ENCODE measurements at regions not wholly inside any gene's neighbourhood (a gene's known extent, or its start where the extent isn't known, plus 50 kb on each side); places are given as distances from the start of the nearest gene placed in this dataset.

DNA sequence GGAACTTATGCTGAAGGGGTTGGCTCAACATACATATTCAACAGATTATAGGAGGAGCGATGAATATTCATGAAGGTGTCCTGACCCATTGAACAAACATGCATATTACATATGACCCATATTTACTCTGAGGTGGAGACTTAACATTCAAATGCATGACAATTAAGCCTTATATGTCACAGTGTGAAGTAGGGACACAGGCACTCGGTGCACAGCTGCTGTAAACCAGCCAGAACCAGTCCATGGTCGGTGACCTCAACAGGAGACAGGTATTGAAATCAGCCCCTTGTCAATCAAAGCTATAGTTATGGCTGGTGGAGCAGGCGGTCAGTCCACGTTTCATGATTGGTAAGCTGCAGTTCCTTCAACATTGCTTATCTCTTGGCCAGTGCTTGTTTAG is 347.3 kb downstream of the THBS2 start:
- no peak overlapping the region for H3K27ac Mint-ChIP-seq
- peaks cover 16% of the 10 kb centered on the region for H3K4me1 Mint-ChIP-seq
- no peak overlapping the region for H3K4me3 Mint-ChIP-seq
- no peak for DNase-seq
- H3K9me3 ChIP-seq (ENCODE audit: control insufficient read depth, low read length, poor library complexity, severe bottlenecking), result no peaks in the 10 kb centered on the region
- H3K36me3 Mint-ChIP-seq (ENCODE audit: low read depth), result no peaks in the 10 kb centered on the region
- peaks cover 12% of the 10 kb centered on the region for H3K27me3 Mint-ChIP-seq
- ATAC-seq, result no peak

DNA sequence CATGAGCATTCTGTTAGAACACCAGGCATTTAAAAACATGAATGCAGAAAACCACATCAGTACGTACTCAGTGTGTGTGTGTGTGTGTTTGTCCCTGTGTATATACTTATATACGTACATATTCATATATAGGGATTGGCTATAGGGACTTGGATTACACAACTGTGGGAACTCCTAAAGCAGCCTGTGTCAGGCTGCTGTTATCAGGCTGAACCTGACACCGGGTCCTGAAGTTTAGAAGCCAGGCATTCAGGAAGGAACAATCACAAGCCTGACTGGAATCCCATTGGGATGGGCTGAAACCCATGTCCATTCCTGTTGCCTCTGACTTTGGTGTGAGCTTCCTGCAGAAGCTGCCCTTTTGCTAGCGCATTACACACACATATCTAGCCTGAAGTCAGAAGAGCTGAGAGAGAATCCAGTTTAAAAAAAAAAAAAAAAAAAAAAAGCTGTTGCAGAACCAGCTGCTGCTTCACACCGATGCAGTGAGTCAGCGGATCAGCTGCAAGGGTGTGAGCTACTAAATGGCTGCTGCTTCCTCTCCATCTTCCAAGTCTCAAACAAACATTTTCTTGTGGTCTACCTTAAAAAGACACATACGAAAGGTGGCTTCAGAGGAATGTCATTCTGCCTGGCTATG is 348.1 kb downstream of the THBS2 start:
- Mint-ChIP-seq H3K27ac (no peak overlapping the region), H3K27me3 (peaks cover 14% of the 10 kb centered on the region), H3K36me3 (ENCODE audit: low read depth) (no peaks in the 10 kb centered on the region), H3K4me3 (no peak overlapping the region), H3K4me1 (peaks cover 16% of the 10 kb centered on the region)
- ATAC-seq (peak; percentile 38), DNase-seq (no peak)
- no peaks in the 10 kb centered on the region for H3K9me3 ChIP-seq (ENCODE audit: control insufficient read depth, low read length, poor library complexity, severe bottlenecking)

DNA sequence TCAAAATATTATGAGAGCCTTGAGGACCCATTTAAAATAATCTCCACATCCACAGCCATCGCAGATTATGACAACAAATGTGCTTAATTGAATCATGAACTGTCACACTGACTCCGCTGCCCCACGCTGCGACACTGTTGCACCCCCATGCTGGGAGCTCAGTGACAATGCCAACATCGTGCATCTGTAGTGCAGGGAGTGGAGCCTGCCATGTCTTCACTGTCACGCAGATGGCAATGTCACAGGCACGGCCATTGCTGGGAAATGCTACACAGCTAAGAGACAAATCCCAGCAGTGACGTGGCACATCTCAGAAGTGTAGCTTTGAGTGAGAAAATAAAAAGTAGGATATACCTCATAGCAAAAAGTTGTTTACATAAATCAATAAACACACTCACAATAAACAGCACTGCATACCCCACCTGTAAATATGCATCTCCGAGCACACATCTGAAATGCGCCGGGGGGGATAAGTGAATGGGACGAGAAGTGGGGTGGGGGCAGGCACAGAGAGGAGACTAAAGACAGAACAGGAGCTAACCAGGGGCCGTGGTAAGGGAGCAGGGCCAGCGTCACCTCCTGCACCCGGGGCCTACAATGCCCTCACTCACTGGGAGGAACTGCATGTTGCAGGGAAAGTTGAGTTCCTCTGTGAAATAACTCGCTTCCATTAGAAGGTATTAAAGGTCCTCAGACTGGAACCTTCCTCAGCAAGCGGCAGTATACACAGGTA is 349.9 kb downstream of the THBS2 start:
- ATAC-seq, result no peak

DNA sequence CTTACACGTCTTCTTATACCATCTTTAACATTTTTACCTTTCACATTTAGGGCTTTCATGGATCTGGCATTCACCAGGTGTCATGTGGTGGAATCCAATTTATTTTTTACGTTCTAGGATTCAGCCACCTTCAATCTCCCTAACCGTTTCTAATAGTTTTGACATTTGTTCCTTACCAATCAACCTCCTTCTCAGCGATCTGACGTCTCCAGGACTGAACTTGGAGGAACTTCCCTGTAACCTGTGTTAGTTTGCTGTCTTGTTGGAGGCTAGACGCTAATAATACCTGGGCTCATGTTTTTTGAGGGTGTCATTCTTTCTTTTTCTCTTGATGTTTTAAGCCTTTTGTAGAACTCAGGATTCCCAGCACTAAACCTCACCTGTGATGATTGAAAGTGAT is 351.6 kb downstream of the THBS2 start:
- Mint-ChIP-seq H3K4me1 (peaks cover 19% of the 10 kb centered on the region), H3K27me3 (peaks cover 33% of the 10 kb centered on the region), H3K36me3 (ENCODE audit: low read depth) (peaks cover 7% of the 10 kb centered on the region), H3K4me3 (no peak overlapping the region), H3K27ac (no peak overlapping the region)
- DNase-seq (no peak), ATAC-seq (no peak)
- H3K9me3 ChIP-seq (ENCODE audit: control insufficient read depth, low read length, poor library complexity, severe bottlenecking), result no peaks in the 10 kb centered on the region

More for the DNA sequence above, 349.9 kb downstream of the THBS2 start:
- peaks cover 5% of the 10 kb centered on the region for H3K36me3 Mint-ChIP-seq (ENCODE audit: low read depth)
- H3K27ac Mint-ChIP-seq, result no peak overlapping the region
- H3K9me3 ChIP-seq (ENCODE audit: control insufficient read depth, low read length, poor library complexity, severe bottlenecking), result no peaks in the 10 kb centered on the region
- no peak for DNase-seq
- H3K4me1 Mint-ChIP-seq, result peaks cover 16% of the 10 kb centered on the region
- peaks cover 29% of the 10 kb centered on the region for H3K27me3 Mint-ChIP-seq
- no peak overlapping the region for H3K4me3 Mint-ChIP-seq

DNA sequence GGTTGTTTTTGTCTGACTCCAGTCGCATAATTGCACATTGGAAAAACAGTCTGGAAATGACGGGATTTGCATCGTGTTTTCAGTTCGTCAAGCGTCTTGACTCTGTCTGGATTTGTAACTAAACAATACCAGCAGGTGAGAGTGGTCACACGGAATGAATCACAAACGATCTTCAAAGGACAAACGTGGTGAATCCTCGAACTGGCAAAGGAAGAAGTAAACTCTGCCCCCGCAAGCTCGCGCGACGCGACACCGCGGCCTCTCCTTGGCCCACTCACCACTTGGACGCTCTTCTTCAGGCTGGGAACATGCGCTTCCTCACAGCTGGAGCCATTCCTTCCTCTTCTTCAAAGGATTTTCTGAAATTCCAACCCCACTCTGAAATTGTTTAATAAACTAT is 352.6 kb downstream of the THBS2 start:
- Mint-ChIP-seq H3K27ac (no peak overlapping the region), H3K4me1 (peaks cover 17% of the 10 kb centered on the region), H3K36me3 (ENCODE audit: low read depth) (peaks cover 7% of the 10 kb centered on the region), H3K27me3 (peaks cover 33% of the 10 kb centered on the region), H3K4me3 (no peak overlapping the region)
- ATAC-seq (no peak), DNase-seq (no peak)
- H3K9me3 ChIP-seq (ENCODE audit: control insufficient read depth, low read length, poor library complexity, severe bottlenecking), result no peaks in the 10 kb centered on the region

DNA sequence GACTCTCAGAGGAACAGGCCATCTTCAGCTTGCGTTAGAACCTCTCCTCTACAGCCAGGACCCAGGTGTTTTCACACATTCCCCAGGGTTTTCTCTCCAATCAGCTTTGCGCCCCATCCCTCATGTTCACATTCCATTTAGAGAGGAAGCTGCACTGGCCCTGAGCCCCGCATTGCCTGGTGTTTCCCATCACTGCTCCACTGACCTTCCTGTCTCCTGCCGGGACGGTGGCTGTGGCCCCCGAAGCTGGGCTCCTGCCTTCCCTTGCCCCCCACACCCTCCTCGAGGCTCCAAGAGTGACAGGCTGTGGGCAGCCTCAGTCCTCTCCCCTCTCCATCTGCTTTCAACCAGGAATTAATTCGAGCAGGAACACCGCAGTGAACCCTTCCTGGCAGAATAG is 357.3 kb downstream of the THBS2 start:
- ATAC-seq (no peak), DNase-seq (no peak)
- Mint-ChIP-seq H3K27me3 (peaks cover 20% of the 10 kb centered on the region), H3K4me1 (peaks cover 23% of the 10 kb centered on the region), H3K27ac (peak overlapping the region; percentile 90), H3K4me3 (no peak overlapping the region), H3K36me3 (ENCODE audit: low read depth) (peaks cover 7% of the 10 kb centered on the region)
- no peaks in the 10 kb centered on the region for H3K9me3 ChIP-seq (ENCODE audit: control insufficient read depth, low read length, poor library complexity, severe bottlenecking)

DNA sequence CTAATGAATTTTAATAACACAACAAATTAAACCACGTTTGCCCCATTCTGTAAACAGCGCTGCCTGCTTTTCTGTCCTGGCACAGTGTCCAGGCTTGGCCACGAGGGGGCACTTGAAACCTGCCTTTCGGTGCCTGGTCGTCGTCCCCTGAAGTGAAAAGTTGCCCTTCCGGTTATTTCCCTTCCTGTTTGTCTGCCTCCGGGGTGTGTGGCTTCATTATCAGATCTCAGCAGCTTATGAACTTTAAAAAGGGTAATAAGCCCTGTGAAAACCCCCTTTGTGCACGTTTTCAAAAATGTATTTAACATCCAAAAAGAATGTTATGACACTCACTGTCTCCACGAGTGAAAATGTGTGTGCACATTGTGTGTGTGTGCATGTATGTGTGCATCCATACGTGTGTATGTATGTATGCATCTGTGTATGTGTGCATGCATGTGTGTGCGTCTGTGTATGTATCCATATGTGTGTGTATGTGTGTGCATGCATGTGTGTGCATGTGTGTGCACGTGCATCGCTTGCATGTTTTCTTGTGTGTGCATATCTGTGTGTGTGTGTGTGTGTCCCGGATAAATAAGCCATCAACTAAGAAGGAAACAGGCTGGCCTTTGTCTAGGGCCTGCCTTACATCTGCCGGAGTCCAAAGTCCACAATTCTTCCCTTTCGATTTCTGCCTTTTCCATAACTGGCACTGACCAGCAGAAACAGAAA is 358.4 kb downstream of the THBS2 start:
- Mint-ChIP-seq H3K4me3 (peak overlapping the region; percentile 84), H3K4me1 (peaks cover 23% of the 10 kb centered on the region), H3K27me3 (peaks cover 18% of the 10 kb centered on the region), H3K36me3 (ENCODE audit: low read depth) (peaks cover 7% of the 10 kb centered on the region), H3K27ac (peak overlapping the region; percentile 68)
- ATAC-seq, result peak; percentile 97
- H3K9me3 ChIP-seq (ENCODE audit: control insufficient read depth, low read length, poor library complexity, severe bottlenecking), result no peaks in the 10 kb centered on the region
- DNase-seq, result peak; percentile 32 to 66 (median 52)

DNA sequence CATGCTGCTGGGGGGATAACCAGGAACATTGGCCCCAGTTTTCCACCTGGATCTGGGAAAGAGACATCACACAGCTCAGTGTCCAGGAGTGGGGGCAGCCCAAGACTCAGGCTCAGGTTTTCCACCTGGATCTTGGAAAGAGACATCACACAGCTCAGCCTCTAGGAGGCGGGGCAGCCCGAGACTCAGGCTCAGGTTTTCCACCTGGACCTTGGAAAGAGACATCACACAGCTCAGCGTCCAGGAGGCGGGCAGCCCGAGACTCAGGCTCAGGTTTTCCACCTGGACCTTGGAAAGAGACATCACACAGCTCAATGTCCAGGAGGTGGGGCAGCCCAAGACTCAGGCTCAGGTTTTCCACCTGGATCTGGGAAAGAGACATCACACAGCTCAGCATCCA is 361.6 kb downstream of the THBS2 start:
- no peak overlapping the region for H3K27ac Mint-ChIP-seq
- H3K9me3 ChIP-seq (ENCODE audit: control insufficient read depth, low read length, poor library complexity, severe bottlenecking), result no peaks in the 10 kb centered on the region
- ATAC-seq (no peak), DNase-seq (no peak)
- H3K4me1 Mint-ChIP-seq, result peaks cover 14% of the 10 kb centered on the region
- no peaks in the 10 kb centered on the region for H3K27me3 Mint-ChIP-seq
- no peak overlapping the region for H3K4me3 Mint-ChIP-seq
- no peaks in the 10 kb centered on the region for H3K36me3 Mint-ChIP-seq (ENCODE audit: low read depth)

DNA sequence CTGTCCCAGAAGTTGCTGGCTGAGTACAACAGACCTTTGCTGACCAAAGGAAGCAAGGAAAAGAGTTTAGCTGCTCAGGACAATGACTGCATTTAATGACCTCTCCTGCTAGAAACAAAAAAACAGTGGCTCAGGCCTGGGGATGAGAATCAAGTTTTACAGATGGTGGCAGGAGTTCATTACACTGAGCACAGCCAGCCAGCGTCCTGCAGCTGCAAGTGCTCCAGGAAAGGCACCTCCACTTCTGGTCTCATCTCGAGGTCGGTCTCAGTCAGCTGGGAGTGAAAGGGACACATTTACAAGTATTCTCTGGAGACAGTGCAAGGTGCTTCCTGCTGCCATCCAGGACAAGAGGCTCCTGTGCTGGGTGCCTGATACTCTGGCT is 362.7 kb downstream of the THBS2 start:
- Mint-ChIP-seq H3K27me3 (no peaks in the 10 kb centered on the region), H3K27ac (no peak overlapping the region), H3K36me3 (ENCODE audit: low read depth) (no peaks in the 10 kb centered on the region), H3K4me3 (no peak overlapping the region), H3K4me1 (peaks cover 12% of the 10 kb centered on the region)
- ATAC-seq, result no peak
- no peaks in the 10 kb centered on the region for H3K9me3 ChIP-seq (ENCODE audit: control insufficient read depth, low read length, poor library complexity, severe bottlenecking)
- no peak for DNase-seq

DNA sequence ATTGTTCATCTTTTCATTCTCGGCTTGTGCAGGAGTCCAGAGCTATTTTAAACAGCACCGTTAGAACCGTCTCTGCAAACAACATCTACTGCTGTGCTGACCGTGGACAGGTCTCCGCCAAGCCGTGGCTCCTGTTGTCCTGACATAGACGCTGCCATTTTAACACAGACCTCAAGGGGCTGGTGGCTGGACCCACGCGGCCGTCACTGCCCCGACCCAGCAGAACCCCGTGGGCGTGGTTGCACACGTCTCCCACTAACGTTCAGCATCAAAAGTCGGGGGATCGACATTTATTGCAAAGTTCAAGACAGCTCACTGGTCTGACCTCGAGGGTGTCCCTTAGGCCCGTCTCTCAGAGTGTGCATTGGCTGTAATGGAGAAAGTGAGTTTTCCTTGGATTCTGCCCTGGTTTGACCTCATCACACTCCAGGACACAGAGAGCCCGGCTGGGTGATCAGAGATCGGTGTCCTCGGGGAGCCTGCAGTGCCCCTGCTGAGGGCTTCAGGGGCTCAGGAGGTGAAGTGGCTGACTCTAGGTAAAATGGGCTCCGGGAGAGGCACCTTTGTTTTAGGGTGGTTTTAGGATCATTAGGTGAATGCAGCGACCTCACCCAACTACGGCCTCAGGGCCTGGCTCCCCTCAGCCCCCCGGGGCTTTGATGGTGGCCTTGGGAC is 363.2 kb downstream of the THBS2 start:
- no peak for ATAC-seq
- peaks cover 6% of the 10 kb centered on the region for H3K4me1 Mint-ChIP-seq
- H3K36me3 Mint-ChIP-seq (ENCODE audit: low read depth), result no peaks in the 10 kb centered on the region
- H3K27ac Mint-ChIP-seq, result no peak overlapping the region
- H3K9me3 ChIP-seq (ENCODE audit: control insufficient read depth, low read length, poor library complexity, severe bottlenecking), result no peaks in the 10 kb centered on the region
- no peak overlapping the region for H3K4me3 Mint-ChIP-seq
- no peak for DNase-seq
- H3K27me3 Mint-ChIP-seq, result no peaks in the 10 kb centered on the region

DNA sequence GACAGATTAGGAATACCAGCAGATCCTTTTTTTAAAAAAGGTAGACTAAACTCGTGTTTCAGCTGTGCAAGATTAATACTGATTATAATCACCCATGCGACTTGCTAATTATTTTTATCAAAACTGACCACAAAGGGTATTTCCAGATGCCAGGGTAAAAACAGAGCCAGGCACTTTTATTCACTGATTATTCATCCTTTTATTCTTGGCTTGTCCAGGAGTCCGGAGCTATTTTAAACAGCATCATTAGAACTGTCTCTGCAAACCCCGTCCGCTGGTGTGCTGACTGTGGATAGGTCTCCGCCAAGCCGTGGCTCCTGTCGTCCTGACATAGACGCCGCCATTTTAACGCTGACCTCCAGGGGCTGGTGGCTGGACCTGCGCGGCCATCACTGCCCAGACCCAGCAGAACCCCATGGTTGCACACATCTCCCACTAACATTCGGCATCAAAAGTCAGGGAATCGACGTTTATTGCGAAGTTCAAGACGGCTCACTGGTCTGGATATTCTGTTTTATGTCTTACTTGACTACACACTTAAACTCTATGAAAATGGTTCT is 364.8 kb downstream of the THBS2 start:
- ATAC-seq (no peak), DNase-seq (no peak)
- Mint-ChIP-seq H3K4me1 (peaks cover 7% of the 10 kb centered on the region), H3K4me3 (no peak overlapping the region), H3K27ac (peak overlapping the region; percentile 47), H3K36me3 (ENCODE audit: low read depth) (no peaks in the 10 kb centered on the region), H3K27me3 (no peaks in the 10 kb centered on the region)
- H3K9me3 ChIP-seq (ENCODE audit: control insufficient read depth, low read length, poor library complexity, severe bottlenecking), result no peaks in the 10 kb centered on the region

DNA sequence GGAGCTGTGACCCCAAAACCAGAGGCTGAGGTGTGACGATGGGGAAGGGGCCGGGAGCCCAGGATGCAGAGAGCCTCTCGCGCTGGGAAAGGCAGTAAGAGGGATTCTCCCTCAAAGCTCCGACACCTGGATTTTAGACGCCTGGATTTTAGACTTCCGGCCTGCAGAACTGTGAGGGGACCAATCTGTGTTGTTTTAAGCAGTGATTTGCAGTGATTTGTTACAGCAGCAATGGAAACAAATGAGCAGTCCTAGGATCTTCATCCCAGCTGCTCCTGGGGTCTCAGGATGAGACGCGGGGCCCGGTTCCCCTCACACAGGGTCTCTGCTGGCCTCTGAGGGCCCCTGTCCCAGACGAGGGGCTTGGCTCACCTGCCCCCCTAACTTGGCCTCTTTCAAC is 365.5 kb downstream of the THBS2 start:
- Mint-ChIP-seq H3K4me1 (peaks cover 9% of the 10 kb centered on the region), H3K36me3 (ENCODE audit: low read depth) (no peaks in the 10 kb centered on the region), H3K27ac (no peak overlapping the region), H3K4me3 (no peak overlapping the region), H3K27me3 (no peaks in the 10 kb centered on the region)
- ATAC-seq, result no peak
- H3K9me3 ChIP-seq (ENCODE audit: control insufficient read depth, low read length, poor library complexity, severe bottlenecking), result no peaks in the 10 kb centered on the region
- no peak for DNase-seq

DNA sequence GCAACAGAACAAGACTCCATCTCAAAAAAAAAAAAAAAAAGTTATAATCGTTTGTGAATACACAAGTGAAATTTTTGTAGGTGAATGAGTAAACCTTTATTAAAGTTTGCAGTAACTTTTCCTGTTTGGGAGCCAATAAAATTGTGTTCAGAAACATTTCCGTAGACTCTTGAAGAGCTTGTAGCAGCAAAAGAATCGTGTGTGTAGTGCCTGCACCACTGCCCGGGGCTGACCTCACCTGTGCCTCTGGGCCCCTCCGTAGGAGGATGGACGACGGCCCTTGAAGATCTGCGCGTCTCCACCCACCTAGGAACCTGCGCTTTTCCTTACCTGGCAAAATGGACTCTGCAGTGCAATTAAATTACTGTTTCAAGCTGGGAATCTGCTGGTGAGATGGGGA is 366.0 kb downstream of the THBS2 start:
- H3K27ac Mint-ChIP-seq, result no peak overlapping the region
- peaks cover 12% of the 10 kb centered on the region for H3K4me1 Mint-ChIP-seq
- H3K4me3 Mint-ChIP-seq, result no peak overlapping the region
- ATAC-seq (no peak), DNase-seq (no peak)
- H3K9me3 ChIP-seq (ENCODE audit: control insufficient read depth, low read length, poor library complexity, severe bottlenecking), result no peaks in the 10 kb centered on the region
- H3K27me3 Mint-ChIP-seq, result no peaks in the 10 kb centered on the region
- no peaks in the 10 kb centered on the region for H3K36me3 Mint-ChIP-seq (ENCODE audit: low read depth)

Measured in T-helper 17 cell (primary cell).